ENCODE measurements at regions not wholly inside any gene's neighbourhood (a gene's known extent, or its start where the extent isn't known, plus 50 kb on each side); places are given as distances from the start of the nearest gene placed in this dataset.

DNA sequence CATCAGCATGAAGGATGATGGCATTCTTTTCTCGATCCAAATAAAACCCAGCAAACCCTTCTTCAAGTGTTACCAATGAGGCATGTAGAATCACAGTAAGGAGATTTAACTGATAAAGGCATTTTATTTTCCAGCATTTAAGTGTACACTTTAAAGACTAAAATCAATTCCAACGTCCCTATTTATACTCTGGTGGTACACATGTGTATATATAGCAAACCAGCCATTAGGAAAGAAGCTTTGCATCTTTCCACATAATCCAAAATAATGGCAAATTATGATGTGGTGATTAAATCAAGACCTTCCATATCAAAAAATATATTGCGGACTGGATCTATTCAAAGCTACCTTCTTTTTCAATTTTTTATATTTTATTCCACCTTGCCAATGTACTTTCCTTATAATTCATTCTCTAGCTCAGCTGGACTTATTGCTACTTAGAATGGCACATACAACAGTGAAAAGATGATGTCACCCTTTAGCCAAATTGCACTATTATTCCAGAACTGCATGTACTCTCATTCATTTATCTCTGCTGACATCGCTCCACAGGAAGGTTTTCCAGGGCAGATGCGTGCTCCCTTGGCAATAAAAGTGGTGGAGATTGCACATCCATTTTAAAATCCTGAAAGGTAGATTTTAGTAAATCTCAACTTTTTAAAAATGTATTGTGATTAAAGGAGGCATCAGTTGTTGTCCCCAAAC lies 63.3 kb upstream of the SLC30A5 start:
- ChIA-PET POLR2A (interaction anchor here (0.6 to 0.8 kb wide), 2 partner anchors 349 to 611 kb away, joined by 3 read pairs; no protein-coding TSS in a partner anchor), CTCF (ENCODE audit: unreplicated experiment) (no interaction called here)
- H3K9me2 ChIP-seq (ENCODE audit: insufficient read depth, low read length), result no peaks in the 10 kb centered on the region
- no TSS peak for BruUV-seq (replicated peaks)
- no peak overlapping the region for H3K4me2 ChIP-seq (ENCODE audit: low read length)
- no peak overlapping the region for H2AFZ ChIP-seq (ENCODE audit: low read length)
- no peak overlapping the region for H3K27ac ChIP-seq (ENCODE audit: low read depth, low read length, poor library complexity, severe bottlenecking)
- no peaks in the 10 kb centered on the region for H4K20me1 ChIP-seq (ENCODE audit: insufficient read depth, low read length)
- no peak overlapping the region for H3K4me3 ChIP-seq (ENCODE audit: low read depth, low read length, poor library complexity, severe bottlenecking)
- TF ChIP-seq, protein P1, sequence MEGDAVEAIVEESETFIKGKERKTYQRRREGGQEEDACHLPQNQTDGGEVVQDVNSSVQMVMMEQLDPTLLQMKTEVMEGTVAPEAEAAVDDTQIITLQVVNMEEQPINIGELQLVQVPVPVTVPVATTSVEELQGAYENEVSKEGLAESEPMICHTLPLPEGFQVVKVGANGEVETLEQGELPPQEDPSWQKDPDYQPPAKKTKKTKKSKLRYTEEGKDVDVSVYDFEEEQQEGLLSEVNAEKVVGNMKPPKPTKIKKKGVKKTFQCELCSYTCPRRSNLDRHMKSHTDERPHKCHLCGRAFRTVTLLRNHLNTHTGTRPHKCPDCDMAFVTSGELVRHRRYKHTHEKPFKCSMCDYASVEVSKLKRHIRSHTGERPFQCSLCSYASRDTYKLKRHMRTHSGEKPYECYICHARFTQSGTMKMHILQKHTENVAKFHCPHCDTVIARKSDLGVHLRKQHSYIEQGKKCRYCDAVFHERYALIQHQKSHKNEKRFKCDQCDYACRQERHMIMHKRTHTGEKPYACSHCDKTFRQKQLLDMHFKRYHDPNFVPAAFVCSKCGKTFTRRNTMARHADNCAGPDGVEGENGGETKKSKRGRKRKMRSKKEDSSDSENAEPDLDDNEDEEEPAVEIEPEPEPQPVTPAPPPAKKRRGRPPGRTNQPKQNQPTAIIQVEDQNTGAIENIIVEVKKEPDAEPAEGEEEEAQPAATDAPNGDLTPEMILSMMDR (conservative IDR thresholded peaks at IDR 0.05; ENCODE audit: low read length), result no peak
- no peak for TF ChIP-seq EZH2phosphoT487 (IDR thresholded peaks at IDR 0.05; ENCODE audit: borderline replicate concordance, low read depth, low read length)
- H3K9me3 ChIP-seq (ENCODE audit: low read length), result no peaks in the 10 kb centered on the region
- no peaks in the 10 kb centered on the region for H3K36me3 ChIP-seq (ENCODE audit: insufficient read depth, low read length)
- intact Hi-C loops (cut with micrococcal nuclease; ENCODE audit: unreplicated experiment), result no loop called here
- no peak for DNase-seq (ENCODE audit: low spot score)
- H3K4me1 ChIP-seq (ENCODE audit: insufficient read depth, low read length, poor library complexity, severe bottlenecking), result no peaks in the 10 kb centered on the region
- H3K79me2 ChIP-seq (ENCODE audit: insufficient read depth, low read depth, low read length), result no peaks in the 10 kb centered on the region

DNA sequence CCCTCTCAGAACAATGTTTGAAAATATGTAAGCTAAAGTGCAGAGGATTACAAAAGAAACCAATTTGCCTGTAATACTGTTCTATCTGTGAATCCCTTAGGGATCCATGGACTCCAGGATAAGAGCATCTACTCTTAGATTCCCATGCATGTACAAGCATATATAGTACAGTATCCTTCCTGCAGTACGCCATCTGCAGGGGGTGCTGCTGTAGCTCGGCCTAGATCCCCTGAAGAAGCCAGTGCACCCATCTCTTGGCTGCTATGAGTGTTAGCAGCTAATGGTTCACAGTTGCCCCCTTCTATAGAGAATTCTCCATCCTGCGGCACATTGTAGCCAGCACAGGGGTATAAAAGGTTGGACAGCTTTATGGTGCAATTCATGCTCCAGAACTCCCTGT lies 61.8 kb upstream of the SLC30A5 start:
- H2AFZ ChIP-seq (ENCODE audit: low read length), result no peak overlapping the region
- H4K20me1 ChIP-seq (ENCODE audit: insufficient read depth, low read length), result no peaks in the 10 kb centered on the region
- TF ChIP-seq, protein P1 (conservative IDR thresholded peaks at IDR 0.05; ENCODE audit: low read length), result peak; percentile 58
- TF ChIP-seq EZH2phosphoT487 (IDR thresholded peaks at IDR 0.05; ENCODE audit: borderline replicate concordance, low read depth, low read length), result no peak
- DNase-seq (ENCODE audit: low spot score), result peak; percentile 8
- no peaks in the 10 kb centered on the region for H3K4me1 ChIP-seq (ENCODE audit: insufficient read depth, low read length, poor library complexity, severe bottlenecking)
- BruUV-seq (replicated peaks), result no TSS peak
- H3K27ac ChIP-seq (ENCODE audit: low read depth, low read length, poor library complexity, severe bottlenecking), result no peak overlapping the region
- CTCF ChIA-PET (ENCODE audit: unreplicated experiment), result no interaction called here
- no peak overlapping the region for H3K4me3 ChIP-seq (ENCODE audit: low read depth, low read length, poor library complexity, severe bottlenecking)
- H3K79me2 ChIP-seq (ENCODE audit: insufficient read depth, low read depth, low read length), result no peaks in the 10 kb centered on the region
- intact Hi-C loops (cut with micrococcal nuclease; ENCODE audit: unreplicated experiment), result no loop called here
- POLR2A ChIA-PET, result interaction anchor here (0.6 kb wide), 1 partner anchor 80 kb away, joined by 3 read pairs; no protein-coding TSS in a partner anchor
- no peaks in the 10 kb centered on the region for H3K36me3 ChIP-seq (ENCODE audit: insufficient read depth, low read length)
- H3K9me2 ChIP-seq (ENCODE audit: insufficient read depth, low read length), result no peaks in the 10 kb centered on the region
- no peaks in the 10 kb centered on the region for H3K9me3 ChIP-seq (ENCODE audit: low read length)
- no peak overlapping the region for H3K4me2 ChIP-seq (ENCODE audit: low read length)

DNA sequence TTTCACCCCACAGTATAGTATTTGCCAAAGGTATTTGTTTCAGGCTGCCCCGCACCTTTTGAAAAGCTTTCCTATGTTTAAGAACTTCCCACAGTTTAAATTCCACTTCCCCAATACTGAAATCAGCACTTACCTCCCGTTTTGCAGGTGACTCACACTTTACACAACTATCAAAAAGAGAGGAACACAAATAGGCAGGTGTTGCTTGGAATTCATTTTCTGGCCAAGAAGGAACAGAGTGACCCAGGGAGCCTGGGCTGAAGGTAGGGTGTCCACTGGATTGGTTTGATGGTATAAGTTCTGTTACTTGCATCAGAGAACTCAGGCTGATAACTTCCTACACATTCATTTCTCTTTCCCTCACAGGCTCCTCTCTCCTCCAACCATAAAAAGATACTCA lies 60.1 kb upstream of the SLC30A5 start:
- H3K4me3 ChIP-seq (ENCODE audit: low read depth, low read length, poor library complexity, severe bottlenecking), result no peak overlapping the region
- H2AFZ ChIP-seq (ENCODE audit: low read length), result no peak overlapping the region
- H3K79me2 ChIP-seq (ENCODE audit: insufficient read depth, low read depth, low read length), result no peaks in the 10 kb centered on the region
- intact Hi-C loops (cut with micrococcal nuclease; ENCODE audit: unreplicated experiment), result no loop called here
- POLR2A ChIA-PET, result interaction anchor here (0.7 kb wide), 1 partner anchor 40 kb away, joined by 4 read pairs; no protein-coding TSS in a partner anchor
- no peaks in the 10 kb centered on the region for H3K9me3 ChIP-seq (ENCODE audit: low read length)
- TF ChIP-seq, protein P1 (conservative IDR thresholded peaks at IDR 0.05; ENCODE audit: low read length), result no peak
- CTCF ChIA-PET (ENCODE audit: unreplicated experiment), result no interaction called here
- no peaks in the 10 kb centered on the region for H3K36me3 ChIP-seq (ENCODE audit: insufficient read depth, low read length)
- no TSS peak for BruUV-seq (replicated peaks)
- H3K4me2 ChIP-seq (ENCODE audit: low read length), result no peak overlapping the region
- no peak for DNase-seq (ENCODE audit: low spot score)
- no peaks in the 10 kb centered on the region for H3K9me2 ChIP-seq (ENCODE audit: insufficient read depth, low read length)
- no peaks in the 10 kb centered on the region for H3K4me1 ChIP-seq (ENCODE audit: insufficient read depth, low read length, poor library complexity, severe bottlenecking)
- no peak overlapping the region for H3K27ac ChIP-seq (ENCODE audit: low read depth, low read length, poor library complexity, severe bottlenecking)
- H4K20me1 ChIP-seq (ENCODE audit: insufficient read depth, low read length), result no peaks in the 10 kb centered on the region
